HCT116 (cell line): ENCODE measurements at regions not wholly inside any gene's neighbourhood (a gene's known extent, or its start where the extent isn't known, plus 50 kb on each side); places are given as distances from the start of the nearest gene placed in this dataset.

ENCODE experiments used
- ATAC-seq: fragments of 200-7000 bp; cut with Tn5 transposase; 2 replicates; pipeline ENCODE4 v1.9.1; 2020; ENCODE audit warnings: mild to moderate bottlenecking, moderate library complexity
- BruUV-seq: library from RNA; stranded (reverse); fragments of 400-500 nt; replicated peaks from 2 replicates; lab custom pipeline; 2021; lab: Mats Ljungman, UMichigan
- CTCF ChIA-PET: fragments of 300-600 bp; sonication (Branson Sonifier 250); formaldehyde crosslinking; loops from one replicate; lab custom pipeline; 2021; ENCODE audit warnings: antibody characterized with exemption; lab: Charles Lee
- POLR2A ChIA-PET: fragments of 300-600, 350-600 bp; sonication (Branson Sonifier 250); formaldehyde crosslinking; loops from one replicate; lab custom pipeline; 2021; ENCODE audit warnings: antibody characterized with exemption; lab: Charles Lee
- RAD21 ChIA-PET, 2 experiments: fragments of 300-600 bp; sonication (Branson Sonifier 250); formaldehyde crosslinking; loops; one replicate each; lab custom pipeline; 2023; ENCODE audit warnings: low total read pairs in 2 of 2; ENCODE audit not compliant: uncharacterized antibody in 2 of 2, unreplicated experiment in 2 of 2, low non-redundant PET in 1 of 2; lab: Charles Lee
- DNase-seq: peaks from one replicate; pipeline ENCODE4 v3.0.0-alpha.2; 2010; ENCODE audit warnings: low read depth, low spot score
- H2AFZ ChIP-seq: fragments of 200-600 bp; shearing (Covaris generic), sonication (generic); 2 replicates; pipeline ENCODE4 v1.6.1; 2017; ENCODE audit warnings: low read depth, mixed run types, mixed read lengths, antibody characterized with exemption, low read length; ENCODE audit not compliant: poor library complexity, severe bottlenecking
- H3K27ac ChIP-seq: 2 replicates; pipeline ENCODE4 v1.5.1; 2012; ENCODE audit warnings: low read depth, low read length
- H3K27me3 ChIP-seq: fragments of 200-600 bp; sonication (generic); 2 replicates; pipeline ENCODE4 v1.6.1; 2016; ENCODE audit warnings: mixed run types, low read length, mixed read lengths; ENCODE audit not compliant: insufficient read depth
- H3K36me3 ChIP-seq, 2 experiments: fragments of 200-500 bp in 1 of 2; fragments of 200-600 bp in 1 of 2; sonication (Bioruptor generic) in 1 of 2; sonication (generic) in 1 of 2; 2 replicates each; pipeline versions ENCODE4 v1.5.1 to v1.6.1; 2014 to 2016; ENCODE audit warnings: low read length in 2 of 2, inconsistent platforms in 1 of 2, mixed read lengths in 1 of 2, mixed run types in 1 of 2; ENCODE audit not compliant: insufficient read depth in 2 of 2, control insufficient read depth in 1 of 2
- H3K4me1 ChIP-seq, 2 experiments: fragments of 200-600 bp in 1 of 2; sonication (generic) in 1 of 2; 2 replicates each; pipeline versions ENCODE4 v1.5.1 to v1.6.1; 2012 to 2017; ENCODE audit warnings: low read length in 2 of 2, inconsistent platforms in 1 of 2, mild to moderate bottlenecking in 1 of 2, mixed read lengths in 1 of 2, mixed run types in 1 of 2, moderate library complexity in 1 of 2; ENCODE audit not compliant: insufficient read depth in 2 of 2, control insufficient read depth in 1 of 2
- H3K4me2 ChIP-seq: fragments of 200-600 bp; sonication (generic); 2 replicates; pipeline ENCODE4 v1.6.1; 2017; ENCODE audit warnings: mixed run types, low read length, mixed read lengths
- H3K4me3 ChIP-seq, 2 experiments: fragments of 200-600 bp in 1 of 2; sonication (generic) in 1 of 2; replicated peaks in 1 of 2; 2 replicates each; pipeline ENCODE4 v1.5.1; 2011 to 2016; ENCODE audit warnings: low read length in 2 of 2, control low read depth in 1 of 2, low read depth in 1 of 2, mild to moderate bottlenecking in 1 of 2, mixed read lengths in 1 of 2, mixed run types in 1 of 2
- H3K79me2 ChIP-seq: fragments of 200-600 bp; sonication (generic); 2 replicates; pipeline ENCODE4 v1.6.1; 2017; ENCODE audit warnings: mild to moderate bottlenecking, mixed run types, low read length, moderate library complexity, mixed read lengths; ENCODE audit not compliant: insufficient read depth
- H3K9ac ChIP-seq: fragments of 200-600 bp; sonication (generic); 2 replicates; pipeline ENCODE4 v1.6.1; 2016; ENCODE audit warnings: low read length, mixed read lengths
- H3K9me2 ChIP-seq: fragments of 200-600 bp; sonication (generic), shearing (Covaris generic); 2 replicates; pipeline ENCODE4 v1.6.1; 2017; ENCODE audit warnings: mixed run types, mild to moderate bottlenecking, moderate library complexity; ENCODE audit not compliant: insufficient read depth
- H3K9me3 ChIP-seq, 2 experiments: fragments of 200-500 bp in 1 of 2; fragments of 200-600 bp in 1 of 2; sonication (Bioruptor generic) in 1 of 2; sonication (generic) in 1 of 2; 2 replicates each; pipeline ENCODE4 v1.6.1; 2014 to 2017; ENCODE audit warnings: low read length in 2 of 2, mixed read lengths in 2 of 2, inconsistent platforms in 1 of 2, low read depth in 1 of 2, mild to moderate bottlenecking in 1 of 2, mixed run types in 1 of 2, moderate library complexity in 1 of 2; ENCODE audit not compliant: control insufficient read depth in 1 of 2, insufficient read depth in 1 of 2
- H4K20me1 ChIP-seq: fragments of 200-600 bp; sonication (generic), shearing (Covaris generic); 2 replicates; pipeline ENCODE4 v1.6.1; 2017; ENCODE audit warnings: mixed run types, mild to moderate bottlenecking, moderate library complexity; ENCODE audit not compliant: insufficient read depth
- CTCF ChIP-seq, 3 experiments: fragments of 200-600 bp in 1 of 3; sonication (generic) in 1 of 3; IDR thresholded peaks in 2 of 3; conservative IDR thresholded peaks in 1 of 3; 2 replicates each; pipeline ENCODE4 v1.5.1; 2012 to 2017; ENCODE audit warnings: low read depth in 2 of 3, low read length in 2 of 3, antibody characterized with exemption in 1 of 3, borderline replicate concordance in 1 of 3, control low read depth in 1 of 3, mild to moderate bottlenecking in 1 of 3, mixed read lengths in 1 of 3, mixed run types in 1 of 3, moderate library complexity in 1 of 3; ENCODE audit not compliant: insufficient read depth in 1 of 3
- EGR1 ChIP-seq: IDR thresholded peaks from 2 replicates; pipeline ENCODE4 v1.6.1; 2012; ENCODE audit warnings: low read depth
- ELF1 ChIP-seq: IDR thresholded peaks from 2 replicates; pipeline ENCODE4 v1.6.1; 2012; ENCODE audit warnings: low read depth, borderline replicate concordance
- EZH2 ChIP-seq: fragments of 200-600 bp; sonication (generic); IDR thresholded peaks from 2 replicates; pipeline ENCODE4 v1.6.1; 2017; ENCODE audit warnings: antibody characterized with exemption, mixed run types
- EZH2phosphoT487 ChIP-seq: fragments of 200-600 bp; IDR thresholded peaks from 2 replicates; pipeline ENCODE4 v1.6.1; 2018; ENCODE audit warnings: antibody characterized with exemption, borderline replicate concordance
- JUND ChIP-seq: IDR thresholded peaks from 2 replicates; pipeline ENCODE4 v1.6.1; 2012
- POLR2A ChIP-seq: IDR thresholded peaks from 2 replicates; pipeline ENCODE4 v1.7.0; 2011; ENCODE audit warnings: borderline replicate concordance; ENCODE audit not compliant: insufficient read depth, insufficient read length; ENCODE audit errors: extremely low read depth
- POLR2AphosphoS5 ChIP-seq: IDR thresholded peaks from 2 replicates; pipeline ENCODE4 v1.6.1; 2011; ENCODE audit warnings: mild to moderate bottlenecking, low read depth, low read length, moderate library complexity
- RAD21 ChIP-seq: IDR thresholded peaks from 2 replicates; pipeline ENCODE4 v1.6.1; 2012; ENCODE audit warnings: low read depth, mild to moderate bottlenecking
- REST ChIP-seq: IDR thresholded peaks from 2 replicates; pipeline ENCODE4 v1.6.1; 2012; ENCODE audit warnings: low read depth
- SP1 ChIP-seq: IDR thresholded peaks from 2 replicates; pipeline ENCODE4 v1.6.1; 2012; ENCODE audit warnings: low read depth
- SRF ChIP-seq: IDR thresholded peaks from 2 replicates; pipeline ENCODE4 v1.6.1; 2012; ENCODE audit warnings: low read depth
- TCF7L2 ChIP-seq: IDR thresholded peaks from 2 replicates; pipeline ENCODE4 v1.7.0; 2011; ENCODE audit warnings: borderline replicate concordance, inconsistent platforms; ENCODE audit not compliant: insufficient read depth, insufficient read length; ENCODE audit errors: extremely low read depth
- YY1 ChIP-seq: IDR thresholded peaks from 2 replicates; pipeline ENCODE4 v1.6.1; 2011; ENCODE audit warnings: low read length, low read depth, moderate library complexity, mild to moderate bottlenecking; ENCODE audit not compliant: insufficient replicate concordance; ENCODE audit errors: extremely low read depth
- ZBTB33 ChIP-seq: IDR thresholded peaks from 2 replicates; pipeline ENCODE4 v1.6.1; 2011; ENCODE audit warnings: mild to moderate bottlenecking, low read length, moderate library complexity; ENCODE audit not compliant: insufficient replicate concordance; ENCODE audit errors: extremely low read depth
- ZNF274 ChIP-seq: fragments of 200-500 bp; sonication (Bioruptor generic); IDR thresholded peaks from 2 replicates; pipeline ENCODE4 v1.6.1; 2014; ENCODE audit warnings: mild to moderate bottlenecking, low read depth, low read length, inconsistent platforms
- intact Hi-C: fragments of 100-400 bp; cut with micrococcal nuclease; formaldehyde crosslinking; loops from 2 replicates; pipeline ENCODE4 v1.10.0; 2022
- TF ChIP-seq, protein P1 (sequence below): IDR thresholded peaks from 2 replicates; pipeline ENCODE4 v1.6.1; 2012
- TF ChIP-seq, protein P2 (sequence below): IDR thresholded peaks from 2 replicates; pipeline ENCODE4 v1.6.1; 2012

GRCh38 chrX:114051667-114052315 is 532.1 kb upstream of the HTR2C start:
- CTCF ChIA-PET, result no interaction called here
- Histone ChIP-seq H3K9me3 (no peaks in the 10 kb centered on the region), H3K4me2 (no peak overlapping the region), H2AFZ (no peak overlapping the region), H3K27me3 (no peaks in the 10 kb centered on the region), H3K9ac (no peak overlapping the region), H4K20me1 (no peaks in the 10 kb centered on the region), H3K36me3 (no peaks in the 10 kb centered on the region), H3K9me2 (no peaks in the 10 kb centered on the region), H3K4me3 (no peak overlapping the region), H3K79me2 (no peaks in the 10 kb centered on the region), H3K4me1 (no peaks in the 10 kb centered on the region), H3K27ac (no peak overlapping the region)
- intact Hi-C loops, result no loop called here
- BruUV-seq, result no TSS peak
- no peak for ATAC-seq
- DNase-seq, result no peak
- TF ChIP-seq TCF7L2 (no peak), YY1 (no peak), ZBTB33 (no peak), POLR2AphosphoS5 (no peak), CTCF (IDR thresholded peaks at IDR 0.05 in 2 of 3, conservative IDR thresholded peaks at IDR 0.05 in 1 of 3; ENCODE audit: borderline replicate concordance in 1 of 3, insufficient read depth in 1 of 3, low read depth in 2 of 3, low read length in 2 of 3) (no peak), RAD21 (no peak), SP1 (no peak), ZNF274 (no peak), REST (no peak), EGR1 (no peak), EZH2phosphoT487 (no peak), POLR2A (no peak), SRF (no peak), ELF1 (no peak), EZH2 (no peak), JUND (no peak)
- TF ChIP-seq, protein P1, sequence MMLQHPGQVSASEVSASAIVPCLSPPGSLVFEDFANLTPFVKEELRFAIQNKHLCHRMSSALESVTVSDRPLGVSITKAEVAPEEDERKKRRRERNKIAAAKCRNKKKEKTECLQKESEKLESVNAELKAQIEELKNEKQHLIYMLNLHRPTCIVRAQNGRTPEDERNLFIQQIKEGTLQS, result no peak
- TF ChIP-seq, protein P2, sequence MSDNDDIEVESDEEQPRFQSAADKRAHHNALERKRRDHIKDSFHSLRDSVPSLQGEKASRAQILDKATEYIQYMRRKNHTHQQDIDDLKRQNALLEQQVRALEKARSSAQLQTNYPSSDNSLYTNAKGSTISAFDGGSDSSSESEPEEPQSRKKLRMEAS, result no peak
- RAD21 ChIA-PET, result no interaction called here
- POLR2A ChIA-PET, result no interaction called here
